ENCODE measurements at regions not wholly inside any gene's neighbourhood (a gene's known extent, or its start where the extent isn't known, plus 50 kb on each side); places are given as distances from the start of the nearest gene placed in this dataset.

- no peaks in the 10 kb centered on the region for H3K27me3 ChIP-seq (ENCODE audit: control insufficient read depth, insufficient read depth, low read length)
- no peak overlapping the region for H3K4me3 ChIP-seq (ENCODE audit: low read length in 3 of 3)
- intact Hi-C loops (cut with DNase I): no loop called here
- H3K9ac ChIP-seq (ENCODE audit: low read length in 3 of 3): no peak overlapping the region
- H3K9me3 ChIP-seq (ENCODE audit: control insufficient read depth in 2 of 3, insufficient read depth in 1 of 3, low read length in 3 of 3): no peaks in the 10 kb centered on the region
- H3K36me3 ChIP-seq (ENCODE audit: control insufficient read depth in 2 of 3, insufficient read depth in 3 of 3, low read length in 3 of 3): no peaks in the 10 kb centered on the region
- H3K4me1 ChIP-seq (ENCODE audit: control insufficient read depth in 2 of 3, insufficient read depth in 2 of 3, low read depth in 1 of 3, low read length in 3 of 3): no peaks in the 10 kb centered on the region
- FAIRE-seq: no peak
- no peak for DNase-seq
- no peak overlapping the region for H3K27ac ChIP-seq (ENCODE audit: low read depth in 2 of 2, low read length in 2 of 2)
- no peak for TF ChIP-seq CTCF (IDR thresholded peaks at IDR 0.05; ENCODE audit: borderline replicate concordance, extremely low read depth, insufficient read depth)
Measured at GRCh38 chr12:126431767-126432166, 1366.5 kb downstream of the AACS start.

- no peaks in the 10 kb centered on the region for H3K9me3 ChIP-seq (ENCODE audit: control insufficient read depth in 2 of 3, insufficient read depth in 1 of 3, low read length in 3 of 3)
- no peak overlapping the region for H3K9ac ChIP-seq (ENCODE audit: low read length in 3 of 3)
- no peaks in the 10 kb centered on the region for H3K4me1 ChIP-seq (ENCODE audit: control insufficient read depth in 2 of 3, insufficient read depth in 2 of 3, low read depth in 1 of 3, low read length in 3 of 3)
- DNase-seq: no peak
- FAIRE-seq: no peak
- H3K4me3 ChIP-seq (ENCODE audit: low read length in 3 of 3): no peak overlapping the region
- no peak overlapping the region for H3K27ac ChIP-seq (ENCODE audit: low read depth in 2 of 2, low read length in 2 of 2)
- H3K36me3 ChIP-seq (ENCODE audit: control insufficient read depth in 2 of 3, insufficient read depth in 3 of 3, low read length in 3 of 3): no peaks in the 10 kb centered on the region
- no peak for TF ChIP-seq CTCF (IDR thresholded peaks at IDR 0.05; ENCODE audit: borderline replicate concordance, extremely low read depth, insufficient read depth)
- intact Hi-C loops (cut with DNase I): no loop called here
- H3K27me3 ChIP-seq (ENCODE audit: control insufficient read depth, insufficient read depth, low read length): no peaks in the 10 kb centered on the region
Measured at GRCh38 chr12:126432780-126433179, 1367.5 kb downstream of the AACS start.

GRCh38 chr12:126434412-126434985 lies 1369.3 kb downstream of the AACS start:
- FAIRE-seq: no peak
- DNase-seq: peak in 2 of 5 donors; percentile 9 to 17
- TF ChIP-seq CTCF (IDR thresholded peaks at IDR 0.05; ENCODE audit: borderline replicate concordance, extremely low read depth, insufficient read depth): no peak

GRCh38 chr12:126436041-126436440 lies 1370.8 kb downstream of the AACS start:
- Histone ChIP-seq H3K9me3 (ENCODE audit: control insufficient read depth in 2 of 3, insufficient read depth in 1 of 3, low read length in 3 of 3) (no peaks in the 10 kb centered on the region), H3K27me3 (ENCODE audit: control insufficient read depth, insufficient read depth, low read length) (no peaks in the 10 kb centered on the region), H3K27ac (ENCODE audit: low read depth in 2 of 2, low read length in 2 of 2) (no peak overlapping the region), H3K9ac (ENCODE audit: low read length in 3 of 3) (no peak overlapping the region), H3K36me3 (ENCODE audit: control insufficient read depth in 2 of 3, insufficient read depth in 3 of 3, low read length in 3 of 3) (no peaks in the 10 kb centered on the region), H3K4me1 (ENCODE audit: control insufficient read depth in 2 of 3, insufficient read depth in 2 of 3, low read depth in 1 of 3, low read length in 3 of 3) (no peaks in the 10 kb centered on the region), H3K4me3 (ENCODE audit: low read length in 3 of 3) (no peak overlapping the region)
- FAIRE-seq (no peak), DNase-seq (no peak)
- intact Hi-C loops (cut with DNase I): no loop called here
- no peak for TF ChIP-seq CTCF (IDR thresholded peaks at IDR 0.05; ENCODE audit: borderline replicate concordance, extremely low read depth, insufficient read depth)

More at GRCh38 chr12:126434412-126434985, 1369.3 kb downstream of the AACS start:
- Histone ChIP-seq H3K9ac (ENCODE audit: low read length in 3 of 3) (no peak overlapping the region), H3K27ac (ENCODE audit: low read depth in 2 of 2, low read length in 2 of 2) (no peak overlapping the region), H3K9me3 (ENCODE audit: control insufficient read depth in 2 of 3, insufficient read depth in 1 of 3, low read length in 3 of 3) (no peaks in the 10 kb centered on the region), H3K27me3 (ENCODE audit: control insufficient read depth, insufficient read depth, low read length) (no peaks in the 10 kb centered on the region), H3K4me1 (ENCODE audit: control insufficient read depth in 2 of 3, insufficient read depth in 2 of 3, low read depth in 1 of 3, low read length in 3 of 3) (no peaks in the 10 kb centered on the region), H3K36me3 (ENCODE audit: control insufficient read depth in 2 of 3, insufficient read depth in 3 of 3, low read length in 3 of 3) (no peaks in the 10 kb centered on the region), H3K4me3 (ENCODE audit: low read length in 3 of 3) (no peak overlapping the region)
- intact Hi-C loops (cut with DNase I): no loop called here
